IMR-90 (cell line): ENCODE measurements at regions not wholly inside any gene's neighbourhood (a gene's known extent, or its start where the extent isn't known, plus 50 kb on each side); places are given as distances from the start of the nearest gene placed in this dataset.

ENCODE experiments used
- ATAC-seq: fragments of 200-7000 bp; cut with Tn5 transposase; 2 replicates; pipeline ENCODE4 v1.9.1; 2020; ENCODE audit warnings: low read depth, mild to moderate bottlenecking, moderate library complexity
- BruUV-seq: library from RNA; stranded (reverse); fragments of 400-500 nt; replicated peaks from 2 replicates; lab custom pipeline; 2021; lab: Mats Ljungman, UMichigan
- CTCF ChIA-PET: fragments of 300-600 bp; formaldehyde crosslinking; extraction: SDS; loops from one replicate; lab custom pipeline; 2021; ENCODE audit warnings: antibody characterized with exemption; lab: Yijun Ruan, JAX
- POLR2A ChIA-PET: fragments of 300-600 bp; sonication (Branson Sonifier 250); formaldehyde crosslinking; loops from one replicate; lab custom pipeline; 2022; ENCODE audit warnings: antibody characterized with exemption; ENCODE audit not compliant: unreplicated experiment; lab: Charles Lee
- DNase-seq: peaks from one replicate; pipeline ENCODE4 v3.0.0; 2013
- H2AFZ ChIP-seq: replicated peaks from 2 replicates; pipeline ENCODE3; 2013; ENCODE audit warnings: low read length, mild to moderate bottlenecking; ENCODE audit not compliant: poor library complexity
- H2AK5ac ChIP-seq: 2 replicates; pipeline ENCODE4 v1.6.1; 2013; ENCODE audit warnings: low read depth, low read length, inconsistent platforms
- H2AK9ac ChIP-seq: replicated peaks from 2 replicates; pipeline ENCODE3; 2013; ENCODE audit warnings: mild to moderate bottlenecking, low read depth, low read length, moderate library complexity; ENCODE audit not compliant: poor library complexity
- H2BK120ac ChIP-seq: 2 replicates; pipeline ENCODE4 v1.6.1; 2013; ENCODE audit warnings: low read depth, low read length, inconsistent platforms
- H2BK15ac ChIP-seq: 3 replicates; pipeline ENCODE4 v1.6.1; 2013; ENCODE audit warnings: low read depth, low read length, inconsistent platforms
- H2BK20ac ChIP-seq: 2 replicates; pipeline ENCODE4 v1.6.1; 2013; ENCODE audit warnings: low read depth, mild to moderate bottlenecking, inconsistent platforms, low read length, moderate library complexity
- H2BK5ac ChIP-seq: 2 replicates; pipeline ENCODE4 v1.6.1; 2013; ENCODE audit warnings: mild to moderate bottlenecking, low read depth, low read length, inconsistent platforms; ENCODE audit not compliant: poor library complexity, severe bottlenecking
- H3K14ac ChIP-seq: replicated peaks from 2 replicates; pipeline ENCODE4 v1.6.1; 2013; ENCODE audit warnings: low read depth, low read length, inconsistent platforms
- H3K18ac ChIP-seq: 2 replicates; pipeline ENCODE4 v1.6.1; 2013; ENCODE audit warnings: low read depth, low read length, control low read depth
- H3K23ac ChIP-seq: 2 replicates; pipeline ENCODE4 v1.6.1; 2013; ENCODE audit warnings: low read depth, low read length, inconsistent platforms
- H3K27ac ChIP-seq: 2 replicates; pipeline ENCODE4 v1.5.1; 2013; ENCODE audit warnings: mild to moderate bottlenecking, control low read depth, low read length; ENCODE audit not compliant: insufficient read depth
- H3K27me3 ChIP-seq: 2 replicates; pipeline ENCODE4 v1.6.1; 2013; ENCODE audit warnings: low read length; ENCODE audit not compliant: control insufficient read depth, insufficient read depth
- H3K36me3 ChIP-seq: 2 replicates; pipeline ENCODE4 v1.6.1; 2013; ENCODE audit warnings: low read length, mixed read lengths; ENCODE audit not compliant: control insufficient read depth, insufficient read depth
- H3K4ac ChIP-seq: 2 replicates; pipeline ENCODE4 v1.6.1; 2013; ENCODE audit warnings: low read depth, low read length, inconsistent platforms
- H3K4me1 ChIP-seq: 2 replicates; pipeline ENCODE4 v1.6.1; 2013; ENCODE audit warnings: low read length, mixed read lengths; ENCODE audit not compliant: control insufficient read depth, insufficient read depth
- H3K4me2 ChIP-seq: 2 replicates; pipeline ENCODE4 v1.6.1; 2013; ENCODE audit warnings: low read depth, mild to moderate bottlenecking, control low read depth, low read length, moderate library complexity
- H3K4me3 ChIP-seq: 2 replicates; pipeline ENCODE4 v1.5.1; 2013; ENCODE audit warnings: low read depth, mild to moderate bottlenecking, control low read depth, low read length, moderate library complexity; ENCODE audit not compliant: insufficient read depth
- H3K56ac ChIP-seq: 2 replicates; pipeline ENCODE4 v1.6.1; 2013; ENCODE audit warnings: low read length, inconsistent platforms; ENCODE audit not compliant: insufficient read depth; ENCODE audit errors: extremely low read depth
- H3K79me1 ChIP-seq, 2 experiments: 2 replicates each; pipeline ENCODE4 v1.6.1; 2013; ENCODE audit warnings: low read length in 2 of 2, inconsistent platforms in 1 of 2, low read depth in 1 of 2
- H3K9ac ChIP-seq: 2 replicates; pipeline ENCODE4 v1.6.1; 2013; ENCODE audit warnings: low read depth, low read length, control low read depth
- H3K9me1 ChIP-seq: 2 replicates; pipeline ENCODE4 v1.6.1; 2013; ENCODE audit warnings: low read length, inconsistent platforms; ENCODE audit not compliant: insufficient read depth
- H3K9me3 ChIP-seq: 2 replicates; pipeline ENCODE4 v1.6.1; 2013; ENCODE audit warnings: low read length; ENCODE audit not compliant: control insufficient read depth, insufficient read depth
- H4K20me1 ChIP-seq: 2 replicates; pipeline ENCODE4 v1.6.1; 2013; ENCODE audit warnings: low read length, inconsistent platforms; ENCODE audit not compliant: insufficient read depth
- H4K5ac ChIP-seq: 2 replicates; pipeline ENCODE4 v1.6.1; 2013; ENCODE audit warnings: mild to moderate bottlenecking, low read depth, low read length, control low read depth
- H4K8ac ChIP-seq, 2 experiments: 2 replicates each; pipeline ENCODE4 v1.6.1; 2013; ENCODE audit warnings: low read depth in 2 of 2, low read length in 2 of 2, control low read depth in 1 of 2, inconsistent platforms in 1 of 2
- H4K91ac ChIP-seq: 2 replicates; pipeline ENCODE4 v1.6.1; 2013; ENCODE audit warnings: low read depth, low read length, inconsistent platforms; ENCODE audit not compliant: insufficient read depth
- ELK1 ChIP-seq: fragments of 150-350 bp; IDR thresholded peaks from 2 replicates; pipeline ENCODE4 v1.6.1; 2016; ENCODE audit warnings: low read depth, mild to moderate bottlenecking, low read length, moderate library complexity, borderline replicate concordance
- MAFK ChIP-seq: IDR thresholded peaks from 2 replicates; pipeline ENCODE4 v1.6.1; 2012; ENCODE audit warnings: low read depth, low read length, improper control_type of control experiment
- WGBS, 2 experiments: methylation state at CpG; one replicate each; pipeline versions ENCODE4 v1.1.5 to v1.1.7; 2013; ENCODE audit warnings: missing lambda C conversion rate in 2 of 2; ENCODE audit not compliant: insufficient read length in 1 of 2; ENCODE audit errors: extremely low coverage in 2 of 2; 5-methylcytosine and 5-hydroxymethylcytosine counted together
- dilution Hi-C: fragments of 300-500 bp; cut with HindIII; formaldehyde crosslinking; loops from one replicate; pipeline ENCODE4 v1.14.3; 2018; ENCODE audit warnings: low sequenced_read_pairs; ENCODE audit not compliant: unreplicated experiment
- in situ Hi-C: fragments of 300-500 bp; cut with MboI; formaldehyde crosslinking; loops from 3 replicates; pipeline ENCODE4 v1.14.3; 2019; ENCODE audit warnings: low sequenced_read_pairs, inconsistent platforms, mixed read lengths
- intact Hi-C: fragments of 100-400 bp; cut with micrococcal nuclease; formaldehyde crosslinking; loops from 2 replicates; pipeline ENCODE4 v1.10.0; 2022

- H2BK120ac ChIP-seq, result no peak overlapping the region
- BruUV-seq, result no TSS peak
- H3K18ac ChIP-seq, result no peak overlapping the region
- no peaks in the 10 kb centered on the region for H4K20me1 ChIP-seq
- peaks cover 2% of the 10 kb centered on the region; the same call in 1 of the 2 replicates for H3K9me3 ChIP-seq
- dilution Hi-C loops, result no loop called here
- H3K23ac ChIP-seq, result no peak overlapping the region
- H3K4ac ChIP-seq, result no peak overlapping the region
- no peaks in the 10 kb centered on the region for H3K36me3 ChIP-seq
- POLR2A ChIA-PET, result no interaction called here
- H3K9me1 ChIP-seq, result no peaks in the 10 kb centered on the region
- no peak overlapping the region for H3K4me3 ChIP-seq
- H3K9ac ChIP-seq, result no peak overlapping the region
- no peak overlapping the region for H2BK15ac ChIP-seq
- H3K14ac ChIP-seq, result no peak overlapping the region
- no peak overlapping the region for H2AK9ac ChIP-seq
- no peak overlapping the region for H3K56ac ChIP-seq
- no peak overlapping the region for H2AK5ac ChIP-seq
- H3K79me1 ChIP-seq, result no peaks in the 10 kb centered on the region
- no peak for ATAC-seq
- no peak overlapping the region for H4K8ac ChIP-seq
- H3K27ac ChIP-seq, result no peak overlapping the region
- no peak overlapping the region for H4K5ac ChIP-seq
- in situ Hi-C loops, result no loop called here
- intact Hi-C loops, result no loop called here
- H2AFZ ChIP-seq, result no peak overlapping the region
- CTCF ChIA-PET, result no interaction called here
- no peak overlapping the region for H2BK5ac ChIP-seq
- H3K27me3 ChIP-seq, result no peaks in the 10 kb centered on the region
- no peak overlapping the region for H3K4me2 ChIP-seq
- no peak for DNase-seq
- no peaks in the 10 kb centered on the region for H3K4me1 ChIP-seq
- peak; percentile 23; the same call in 1 of the 2 replicates for TF ChIP-seq MAFK
- no peak for TF ChIP-seq ELK1
- H4K91ac ChIP-seq, result no peak overlapping the region
- WGBS, 2 experiments, result no CpG with 5 or more reads among the region's 6 CpGs
- H2BK20ac ChIP-seq, result no peak overlapping the region
These were observed 592.1 kb upstream of the GBE1 start for GRCh38 chr3:82353306-82354171.
